ENCODE measurements at regions not wholly inside any gene's neighbourhood (a gene's known extent, or its start where the extent isn't known, plus 50 kb on each side); places are given as distances from the start of the nearest gene placed in this dataset.

GRCh38 chr15:92533298-92533697 is 122.3 kb downstream of the FAM174B start:
- TF ChIP-seq CTCF (optimal IDR thresholded peaks at IDR 0.05 in 1 of 3, IDR thresholded peaks at IDR 0.05 in 1 of 3, conservative IDR thresholded peaks at IDR 0.05 in 1 of 3; ENCODE audit: extremely low read depth in 1 of 3, insufficient read depth in 2 of 3, low read length in 3 of 3) (no peak), EZH2 (IDR thresholded peaks at IDR 0.05; ENCODE audit: low read length) (no peak)

Measured in keratinocyte (primary cell).